Cardiac muscle cell (in vitro differentiated cells and primary cell): ENCODE measurements at regions not wholly inside any gene's neighbourhood (a gene's known extent, or its start where the extent isn't known, plus 50 kb on each side); places are given as distances from the start of the nearest gene placed in this dataset.

Experiments used
- DNase-seq, 2 donors: peaks; one replicate each; pipeline versions ENCODE4 v3.0.0 to v3.0.0-alpha.2; 2010 to 2017; ENCODE audit warnings: low read depth in 1 of 2, low spot score in 1 of 2
- H3K27ac ChIP-seq: fragments of 200-600 bp; sonication (generic); 2 replicates; pipeline ENCODE4 v1.5.1; 2016
- H3K27me3 ChIP-seq: fragments of 200-600 bp; sonication (generic); 2 replicates; pipeline ENCODE4 v1.6.0; 2016; ENCODE audit warnings: control low read depth
- H3K36me3 ChIP-seq: fragments of 200-600 bp; sonication (generic); 2 replicates; pipeline ENCODE4 v1.5.1; 2016; ENCODE audit warnings: control low read depth
- H3K4me1 ChIP-seq: fragments of 200-600 bp; sonication (generic); 2 replicates; pipeline ENCODE4 v1.8.1; 2017; ENCODE audit warnings: low read depth, mild to moderate bottlenecking, mixed run types
- H3K4me3 ChIP-seq: fragments of 200-600 bp; sonication (generic); 2 replicates; pipeline ENCODE4 v1.5.1; 2016; ENCODE audit warnings: mild to moderate bottlenecking
- H3K9me3 ChIP-seq: fragments of 200-600 bp; sonication (generic); 2 replicates; pipeline ENCODE4 v1.5.1; 2017; ENCODE audit warnings: low read depth, mild to moderate bottlenecking, control low read depth
- TF ChIP-seq, protein P1 (sequence below): IDR thresholded peaks from 2 replicates; pipeline ENCODE4 v1.5.1; 2012; ENCODE audit warnings: low read depth, mild to moderate bottlenecking, low read length

DNA sequence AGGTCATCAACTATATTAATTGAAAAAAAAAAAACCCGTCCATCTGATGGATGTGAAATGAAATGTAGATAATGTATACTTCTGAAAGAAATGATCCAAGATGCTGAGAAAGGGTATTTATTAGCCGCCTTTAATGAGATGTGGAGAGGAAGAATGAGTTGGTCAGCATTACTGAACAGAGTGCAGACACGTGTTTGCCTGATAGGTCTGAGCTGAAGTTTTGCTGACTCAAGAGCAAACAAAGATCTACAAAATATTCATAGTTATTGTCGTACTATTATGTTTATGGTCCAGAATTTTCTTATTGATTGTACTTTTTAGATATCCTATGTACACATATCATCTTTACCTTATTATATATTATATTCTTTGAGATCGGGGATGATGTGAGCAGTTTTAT lies 235.3 kb downstream of the RDH14 start:
- Histone ChIP-seq H3K4me3 (no peak overlapping the region), H3K27ac (no peak overlapping the region), H3K4me1 (no peaks in the 10 kb centered on the region), H3K9me3 (no peaks in the 10 kb centered on the region), H3K36me3 (no peaks in the 10 kb centered on the region), H3K27me3 (no peaks in the 10 kb centered on the region)
- TF ChIP-seq, protein P1, sequence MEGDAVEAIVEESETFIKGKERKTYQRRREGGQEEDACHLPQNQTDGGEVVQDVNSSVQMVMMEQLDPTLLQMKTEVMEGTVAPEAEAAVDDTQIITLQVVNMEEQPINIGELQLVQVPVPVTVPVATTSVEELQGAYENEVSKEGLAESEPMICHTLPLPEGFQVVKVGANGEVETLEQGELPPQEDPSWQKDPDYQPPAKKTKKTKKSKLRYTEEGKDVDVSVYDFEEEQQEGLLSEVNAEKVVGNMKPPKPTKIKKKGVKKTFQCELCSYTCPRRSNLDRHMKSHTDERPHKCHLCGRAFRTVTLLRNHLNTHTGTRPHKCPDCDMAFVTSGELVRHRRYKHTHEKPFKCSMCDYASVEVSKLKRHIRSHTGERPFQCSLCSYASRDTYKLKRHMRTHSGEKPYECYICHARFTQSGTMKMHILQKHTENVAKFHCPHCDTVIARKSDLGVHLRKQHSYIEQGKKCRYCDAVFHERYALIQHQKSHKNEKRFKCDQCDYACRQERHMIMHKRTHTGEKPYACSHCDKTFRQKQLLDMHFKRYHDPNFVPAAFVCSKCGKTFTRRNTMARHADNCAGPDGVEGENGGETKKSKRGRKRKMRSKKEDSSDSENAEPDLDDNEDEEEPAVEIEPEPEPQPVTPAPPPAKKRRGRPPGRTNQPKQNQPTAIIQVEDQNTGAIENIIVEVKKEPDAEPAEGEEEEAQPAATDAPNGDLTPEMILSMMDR = no peak
- DNase-seq = no peak

DNA sequence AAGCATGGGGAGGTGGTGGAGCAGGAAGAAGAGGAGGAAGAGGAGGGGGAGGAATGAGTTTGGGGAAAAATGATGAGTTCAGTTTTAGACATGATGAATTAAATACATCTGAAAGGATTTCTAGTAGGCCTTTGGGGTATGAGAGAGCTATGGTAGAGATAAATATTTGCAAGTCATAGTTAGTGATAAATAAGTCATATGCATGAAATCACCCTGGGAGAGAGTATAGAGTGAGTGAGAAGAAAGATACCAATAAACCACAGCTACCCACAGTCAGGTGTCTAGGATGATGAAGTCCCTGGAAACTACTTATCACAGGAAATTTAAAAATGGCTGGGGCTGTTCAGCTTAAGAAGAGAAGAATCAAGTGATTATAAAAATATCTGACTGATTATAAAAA lies 240.5 kb downstream of the RDH14 start:
- no peaks in the 10 kb centered on the region for H3K36me3 ChIP-seq
- H3K4me3 ChIP-seq = no peak overlapping the region
- no peaks in the 10 kb centered on the region for H3K27me3 ChIP-seq
- H3K9me3 ChIP-seq = no peaks in the 10 kb centered on the region
- H3K27ac ChIP-seq = no peak overlapping the region
- TF ChIP-seq, protein P1 = no peak
- H3K4me1 ChIP-seq = peaks cover 4% of the 10 kb centered on the region
- DNase-seq = no peak

DNA sequence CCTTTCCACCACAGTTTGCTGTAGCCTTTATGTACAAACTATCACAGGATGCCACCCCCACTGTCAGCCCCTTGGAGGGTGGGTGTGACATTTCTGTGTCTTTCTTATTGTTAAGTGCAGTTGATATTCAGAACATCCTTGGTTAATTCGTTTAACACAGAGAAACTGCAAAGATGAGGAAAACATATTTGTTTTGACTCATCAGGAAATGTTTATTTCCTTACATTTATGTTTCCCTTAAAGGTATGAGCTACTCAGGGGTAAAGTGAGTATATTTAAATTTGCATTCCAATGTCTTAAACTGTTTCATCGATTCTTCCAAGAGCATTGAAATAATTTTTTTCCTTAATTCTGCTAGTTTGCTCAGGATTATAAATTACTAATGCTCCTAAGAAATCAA lies 243.4 kb downstream of the RDH14 start:
- no peak for DNase-seq
- H3K27me3 ChIP-seq = no peaks in the 10 kb centered on the region
- TF ChIP-seq, protein P1 = no peak
- H3K4me3 ChIP-seq = no peak overlapping the region
- no peak overlapping the region for H3K27ac ChIP-seq
- H3K4me1 ChIP-seq = peaks cover 4% of the 10 kb centered on the region
- H3K36me3 ChIP-seq = no peaks in the 10 kb centered on the region
- H3K9me3 ChIP-seq = no peaks in the 10 kb centered on the region

DNA sequence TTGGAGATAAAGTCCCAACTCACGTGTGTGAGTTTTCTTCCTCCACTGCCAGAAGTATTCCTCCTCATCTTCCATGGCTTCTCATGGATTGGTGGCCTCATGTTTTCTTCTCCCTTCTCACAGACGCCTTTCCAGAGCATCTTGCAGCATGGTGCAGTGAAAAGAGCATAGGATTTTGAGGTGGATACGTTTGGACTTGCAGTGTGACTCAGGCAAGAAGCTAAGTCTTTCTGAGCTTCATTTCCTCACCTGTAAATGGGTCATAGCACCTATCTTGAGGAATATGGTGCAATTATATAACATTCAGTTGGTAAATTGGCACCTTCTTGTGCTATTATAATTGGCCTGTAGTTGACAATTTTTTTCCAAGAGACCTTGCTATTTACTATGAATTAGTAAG lies 247.6 kb downstream of the RDH14 start:
- Histone ChIP-seq H3K4me3 (no peak overlapping the region), H3K9me3 (no peaks in the 10 kb centered on the region), H3K36me3 (no peaks in the 10 kb centered on the region), H3K27ac (no peak overlapping the region), H3K27me3 (no peaks in the 10 kb centered on the region), H3K4me1 (no peaks in the 10 kb centered on the region)
- TF ChIP-seq, protein P1 = no peak
- no peak for DNase-seq

DNA sequence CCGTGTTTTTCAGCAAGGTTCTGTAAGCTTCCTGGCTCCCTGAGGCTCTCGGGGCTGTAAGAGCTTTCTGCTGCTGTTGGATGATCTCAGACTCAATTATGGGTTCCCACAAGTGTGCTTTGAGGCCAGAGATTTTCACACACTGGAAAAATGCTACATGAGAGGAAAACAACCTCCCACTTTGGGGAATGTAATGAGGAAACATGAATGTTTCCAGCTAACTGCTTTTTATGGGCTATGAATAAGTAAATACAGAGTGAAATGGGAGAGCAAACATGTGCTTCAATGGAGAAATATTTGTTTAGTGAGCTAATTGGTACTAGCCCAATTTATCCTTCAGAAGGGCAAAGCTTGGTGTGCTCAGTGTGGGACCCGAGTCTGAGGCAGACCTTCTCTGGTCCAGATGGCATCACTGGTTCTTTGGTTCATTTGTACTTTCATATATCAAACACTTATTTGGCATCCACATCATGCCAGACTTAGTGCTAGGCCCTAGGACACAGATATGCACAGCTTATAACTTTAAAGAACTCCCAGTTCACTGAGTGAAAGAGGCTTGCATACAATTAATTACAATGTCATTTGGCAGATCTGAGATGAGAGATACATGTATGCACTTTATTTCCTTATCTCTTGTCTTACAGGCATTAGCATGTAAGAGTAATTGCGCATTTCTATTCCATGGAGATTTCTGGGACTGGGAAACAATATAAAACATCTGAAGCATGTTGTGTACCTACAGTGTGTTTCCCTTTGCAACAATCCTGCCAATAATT lies 248.8 kb downstream of the RDH14 start:
- H3K4me1 ChIP-seq = no peaks in the 10 kb centered on the region
- no peak overlapping the region for H3K4me3 ChIP-seq
- no peak for DNase-seq
- no peaks in the 10 kb centered on the region for H3K36me3 ChIP-seq
- no peak overlapping the region for H3K27ac ChIP-seq
- H3K27me3 ChIP-seq = no peaks in the 10 kb centered on the region
- no peaks in the 10 kb centered on the region for H3K9me3 ChIP-seq
- TF ChIP-seq, protein P1 = no peak
